Right renal cortex interstitium (tissue), 3 donors: ENCODE measurements at regions not wholly inside any gene's neighbourhood (a gene's known extent, or its start where the extent isn't known, plus 50 kb on each side); places are given as distances from the start of the nearest gene placed in this dataset.
"Not testable (repeated sequence)": the region's sequence is repeated elsewhere in the genome, so short reads cannot be mapped to it uniquely, and the experiment has no call there.

Experiments used
- DNase-seq, 3 donors: peaks; one replicate each; pipeline ENCODE4 v3.0.0-alpha.2; 2013; ENCODE audit warnings: low read depth in 3 of 3, low spot score in 2 of 3

- no peak for DNase-seq
These were observed 87.5 kb upstream of the RANBP3L start for GRCh38 chr5:36389245-36389644.

GRCh38 chr5:36390640-36391039 lies 88.9 kb upstream of the RANBP3L start:
- DNase-seq: no peak

GRCh38 chr5:36392186-36392585 lies 90.5 kb upstream of the RANBP3L start:
- DNase-seq: no peak

GRCh38 chr5:36392818-36393217 lies 91.1 kb upstream of the RANBP3L start:
- DNase-seq: no peak

- no peak for DNase-seq
These were observed 92.1 kb upstream of the RANBP3L start for GRCh38 chr5:36393656-36394428.

GRCh38 chr5:36395260-36395659 lies 93.6 kb upstream of the RANBP3L start:
- no peak for DNase-seq

- DNase-seq: not testable (repeated sequence)
These were observed 94.2 kb upstream of the RANBP3L start for GRCh38 chr5:36395947-36396346.

- no peak for DNase-seq
These were observed 94.9 kb upstream of the RANBP3L start for GRCh38 chr5:36396640-36397039.

GRCh38 chr5:36397901-36398536 lies 96.3 kb upstream of the RANBP3L start:
- DNase-seq: peak in 1 of 3 donors; percentile 37

GRCh38 chr5:36402512-36402906 lies 100.8 kb upstream of the RANBP3L start:
- no peak for DNase-seq

GRCh38 chr5:36403632-36404311 lies 102.1 kb upstream of the RANBP3L start:
- DNase-seq: no peak

- no peak for DNase-seq
These were observed 104.3 kb upstream of the RANBP3L start for GRCh38 chr5:36406023-36406422.

- no peak for DNase-seq
These were observed 105.7 kb upstream of the RANBP3L start for GRCh38 chr5:36407396-36407795.

- not testable (repeated sequence) for DNase-seq
These were observed 108.0 kb upstream of the RANBP3L start for GRCh38 chr5:36409711-36410110.

- DNase-seq: not testable (repeated sequence)
These were observed 109.0 kb upstream of the RANBP3L start for GRCh38 chr5:36410672-36411071.

- peak in 2 of 3 donors; percentile 36 to 48 for DNase-seq
These were observed 113.2 kb upstream of the RANBP3L start for GRCh38 chr5:36414869-36415282.

GRCh38 chr5:36416605-36417004 lies 114.9 kb upstream of the RANBP3L start:
- no peak for DNase-seq

GRCh38 chr5:36417221-36417620 lies 115.5 kb upstream of the RANBP3L start:
- DNase-seq: no peak

- DNase-seq: no peak
These were observed 116.0 kb upstream of the RANBP3L start for GRCh38 chr5:36417668-36418067.

GRCh38 chr5:36418152-36418979 lies 116.7 kb upstream of the RANBP3L start:
- DNase-seq: no peak

GRCh38 chr5:36421256-36421655 lies 119.6 kb upstream of the RANBP3L start:
- DNase-seq: no peak
